HL-60 (cell line): ENCODE measurements at regions not wholly inside any gene's neighbourhood (a gene's known extent, or its start where the extent isn't known, plus 50 kb on each side); places are given as distances from the start of the nearest gene placed in this dataset.

Experiments
- DNase-seq, 2 experiments: peaks; one replicate each; pipeline ENCODE4 v3.0.0-alpha.2; 2010 to 2020; ENCODE audit warnings: low read depth in 1 of 2, low spot score in 1 of 2
- H3K27ac ChIP-seq: fragments of 250-450 bp; sonication (Bioruptor Pico); replicated peaks from 2 replicates; pipeline ENCODE4 v1.5.1; 2020; ENCODE audit warnings: mild to moderate bottlenecking, moderate library complexity
- H3K27me3 ChIP-seq: fragments of 250-450 bp; sonication (Bioruptor Pico); 2 replicates; pipeline ENCODE4 v1.5.1; 2021; ENCODE audit warnings: mild to moderate bottlenecking, moderate library complexity; ENCODE audit not compliant: insufficient read depth, poor library complexity, severe bottlenecking
- H3K4me3 ChIP-seq: replicated peaks from 2 replicates; pipeline ENCODE4 v1.5.1; 2011; ENCODE audit warnings: mild to moderate bottlenecking, control low read depth, low read length; ENCODE audit not compliant: insufficient read depth
- CTCF ChIP-seq: IDR thresholded peaks from one replicate; pipeline ENCODE4 v1.5.1; 2011; ENCODE audit warnings: low read length, control low read depth, inconsistent platforms; ENCODE audit not compliant: insufficient read depth
- GABPA ChIP-seq: IDR thresholded peaks from 2 replicates; pipeline ENCODE4 v1.6.1; 2012; ENCODE audit warnings: low read depth
- POLR2AphosphoS5 ChIP-seq: IDR thresholded peaks from 2 replicates; pipeline ENCODE4 v1.6.1; 2012; ENCODE audit warnings: low read depth
- REST ChIP-seq: IDR thresholded peaks from 2 replicates; pipeline ENCODE4 v1.6.1; 2012; ENCODE audit warnings: low read depth; ENCODE audit not compliant: insufficient replicate concordance
- SPI1 ChIP-seq: IDR thresholded peaks from 2 replicates; pipeline ENCODE4 v1.6.1; 2012; ENCODE audit warnings: low read depth, mild to moderate bottlenecking, borderline replicate concordance

- Histone ChIP-seq H3K4me3 (no peak overlapping the region), H3K27me3 (no peaks in the 10 kb centered on the region), H3K27ac (no peak overlapping the region)
- TF ChIP-seq SPI1, result no peak
- no peak for TF ChIP-seq CTCF
- TF ChIP-seq GABPA, result no peak
- TF ChIP-seq REST, result no peak
- TF ChIP-seq POLR2AphosphoS5, result no peak
- DNase-seq, result no peak
Measured at GRCh38 chr16:86844695-86845094, 266.3 kb downstream of the FOXL1 start.

- no peak for DNase-seq
- no peak for TF ChIP-seq CTCF
- TF ChIP-seq POLR2AphosphoS5, result no peak
- TF ChIP-seq GABPA, result no peak
- no peak for TF ChIP-seq SPI1
- TF ChIP-seq REST, result no peak
- H3K27me3 ChIP-seq, result no peaks in the 10 kb centered on the region
- H3K27ac ChIP-seq, result no peak overlapping the region
- H3K4me3 ChIP-seq, result no peak overlapping the region
Measured at GRCh38 chr16:86846136-86846535, 267.8 kb downstream of the FOXL1 start.

- Histone ChIP-seq H3K27me3 (no peaks in the 10 kb centered on the region), H3K27ac (no peak overlapping the region), H3K4me3 (no peak overlapping the region)
- TF ChIP-seq REST, result no peak
- TF ChIP-seq GABPA, result no peak
- no peak for TF ChIP-seq CTCF
- TF ChIP-seq SPI1, result no peak
- TF ChIP-seq POLR2AphosphoS5, result no peak
- DNase-seq, result no peak
Measured at GRCh38 chr16:86848821-86849220, 270.5 kb downstream of the FOXL1 start.
